ENCODE measurements at regions not wholly inside any gene's neighbourhood (a gene's known extent, or its start where the extent isn't known, plus 50 kb on each side); places are given as distances from the start of the nearest gene placed in this dataset.

GRCh38 chr6:71602385-71603007, 283.9 kb upstream of the RIMS1 start:
- TF ChIP-seq TAF1 (IDR thresholded peaks at IDR 0.05; ENCODE audit: borderline replicate concordance, insufficient read depth, low read length) = no peak
- TF ChIP-seq, protein P1, sequence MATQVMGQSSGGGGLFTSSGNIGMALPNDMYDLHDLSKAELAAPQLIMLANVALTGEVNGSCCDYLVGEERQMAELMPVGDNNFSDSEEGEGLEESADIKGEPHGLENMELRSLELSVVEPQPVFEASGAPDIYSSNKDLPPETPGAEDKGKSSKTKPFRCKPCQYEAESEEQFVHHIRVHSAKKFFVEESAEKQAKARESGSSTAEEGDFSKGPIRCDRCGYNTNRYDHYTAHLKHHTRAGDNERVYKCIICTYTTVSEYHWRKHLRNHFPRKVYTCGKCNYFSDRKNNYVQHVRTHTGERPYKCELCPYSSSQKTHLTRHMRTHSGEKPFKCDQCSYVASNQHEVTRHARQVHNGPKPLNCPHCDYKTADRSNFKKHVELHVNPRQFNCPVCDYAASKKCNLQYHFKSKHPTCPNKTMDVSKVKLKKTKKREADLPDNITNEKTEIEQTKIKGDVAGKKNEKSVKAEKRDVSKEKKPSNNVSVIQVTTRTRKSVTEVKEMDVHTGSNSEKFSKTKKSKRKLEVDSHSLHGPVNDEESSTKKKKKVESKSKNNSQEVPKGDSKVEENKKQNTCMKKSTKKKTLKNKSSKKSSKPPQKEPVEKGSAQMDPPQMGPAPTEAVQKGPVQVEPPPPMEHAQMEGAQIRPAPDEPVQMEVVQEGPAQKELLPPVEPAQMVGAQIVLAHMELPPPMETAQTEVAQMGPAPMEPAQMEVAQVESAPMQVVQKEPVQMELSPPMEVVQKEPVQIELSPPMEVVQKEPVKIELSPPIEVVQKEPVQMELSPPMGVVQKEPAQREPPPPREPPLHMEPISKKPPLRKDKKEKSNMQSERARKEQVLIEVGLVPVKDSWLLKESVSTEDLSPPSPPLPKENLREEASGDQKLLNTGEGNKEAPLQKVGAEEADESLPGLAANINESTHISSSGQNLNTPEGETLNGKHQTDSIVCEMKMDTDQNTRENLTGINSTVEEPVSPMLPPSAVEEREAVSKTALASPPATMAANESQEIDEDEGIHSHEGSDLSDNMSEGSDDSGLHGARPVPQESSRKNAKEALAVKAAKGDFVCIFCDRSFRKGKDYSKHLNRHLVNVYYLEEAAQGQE (IDR thresholded peaks at IDR 0.05; ENCODE audit: insufficient read depth in 1 of 2, low read depth in 2 of 2, low read length in 2 of 2) = no peak
- TF ChIP-seq SIN3A (IDR thresholded peaks at IDR 0.05; ENCODE audit: borderline replicate concordance, insufficient read depth, low read length) = no peak
- TF ChIP-seq FOXP2 (optimal IDR thresholded peaks at IDR 0.05; ENCODE audit: borderline replicate concordance, extremely low read depth, extremely low read length, insufficient read depth) = no peak
- no peak for TF ChIP-seq POLR2AphosphoS5 (IDR thresholded peaks at IDR 0.05; ENCODE audit: low read depth, low read length)

GRCh38 chr6:71603021-71603420, 283.3 kb upstream of the RIMS1 start:
- TF ChIP-seq SIN3A (IDR thresholded peaks at IDR 0.05; ENCODE audit: borderline replicate concordance, insufficient read depth, low read length) = no peak
- no peak for TF ChIP-seq FOXP2 (optimal IDR thresholded peaks at IDR 0.05; ENCODE audit: borderline replicate concordance, extremely low read depth, extremely low read length, insufficient read depth)
- no peak for TF ChIP-seq TAF1 (IDR thresholded peaks at IDR 0.05; ENCODE audit: borderline replicate concordance, insufficient read depth, low read length)
- TF ChIP-seq POLR2AphosphoS5 (IDR thresholded peaks at IDR 0.05; ENCODE audit: low read depth, low read length) = no peak
- TF ChIP-seq, protein P1 (IDR thresholded peaks at IDR 0.05; ENCODE audit: insufficient read depth in 1 of 2, low read depth in 2 of 2, low read length in 2 of 2) = no peak

GRCh38 chr6:71608646-71609045, 277.7 kb upstream of the RIMS1 start:
- TF ChIP-seq, protein P1 (IDR thresholded peaks at IDR 0.05; ENCODE audit: insufficient read depth in 1 of 2, low read depth in 2 of 2, low read length in 2 of 2) = no peak
- no peak for TF ChIP-seq FOXP2 (optimal IDR thresholded peaks at IDR 0.05; ENCODE audit: borderline replicate concordance, extremely low read depth, extremely low read length, insufficient read depth)
- TF ChIP-seq POLR2AphosphoS5 (IDR thresholded peaks at IDR 0.05; ENCODE audit: low read depth, low read length) = no peak
- no peak for TF ChIP-seq SIN3A (IDR thresholded peaks at IDR 0.05; ENCODE audit: borderline replicate concordance, insufficient read depth, low read length)
- TF ChIP-seq TAF1 (IDR thresholded peaks at IDR 0.05; ENCODE audit: borderline replicate concordance, insufficient read depth, low read length) = no peak

DNA sequence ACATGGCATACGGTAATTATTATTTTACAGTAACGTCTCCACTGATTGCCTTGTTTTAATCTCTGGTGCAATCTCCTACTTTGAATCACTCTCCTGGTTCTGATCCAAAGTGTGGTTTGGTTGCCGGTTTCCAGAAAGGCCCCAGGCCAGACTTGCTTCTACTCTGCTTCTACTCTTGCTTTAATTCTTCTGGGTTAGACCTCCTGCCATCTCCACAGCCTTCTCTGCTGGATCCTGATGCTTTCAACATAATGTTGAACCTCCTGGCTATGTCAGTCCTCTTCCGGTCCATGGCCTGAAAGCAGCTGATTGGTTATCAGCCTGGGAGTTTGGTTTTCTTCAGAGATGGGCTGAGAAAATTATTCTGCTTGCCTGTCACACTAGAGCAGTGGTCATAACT, 266.5 kb upstream of the RIMS1 start:
- TF ChIP-seq TAF1 (IDR thresholded peaks at IDR 0.05; ENCODE audit: borderline replicate concordance, insufficient read depth, low read length) (no peak), SIN3A (IDR thresholded peaks at IDR 0.05; ENCODE audit: borderline replicate concordance, insufficient read depth, low read length) (no peak), FOXP2 (optimal IDR thresholded peaks at IDR 0.05; ENCODE audit: borderline replicate concordance, extremely low read depth, extremely low read length, insufficient read depth) (no peak), POLR2AphosphoS5 (IDR thresholded peaks at IDR 0.05; ENCODE audit: low read depth, low read length) (no peak)
- TF ChIP-seq, protein P1 (IDR thresholded peaks at IDR 0.05; ENCODE audit: insufficient read depth in 1 of 2, low read depth in 2 of 2, low read length in 2 of 2) = no peak

Measured in PFSK-1 (cell line).